Sigmoid colon (tissue), 6 donors: ENCODE measurements at regions not wholly inside any gene's neighbourhood (a gene's known extent, or its start where the extent isn't known, plus 50 kb on each side); places are given as distances from the start of the nearest gene placed in this dataset.
A peak's percentile ranks its signal among the peaks of the same experiment; 100 is the strongest.

Source experiments
- DNase-seq: peaks from one replicate; pipeline ENCODE4 v3.0.0-alpha.2; 2019
- H3K27ac ChIP-seq, 4 donors: fragments of 200-600 bp; sonication (generic); one replicate each; pipeline ENCODE4 v1.5.1; 2016 to 2019; ENCODE audit warnings: mild to moderate bottlenecking in 1 of 4
- H3K27me3 ChIP-seq, 3 donors: fragments of 200-600 bp; sonication (generic); one replicate each; pipeline ENCODE4 v1.5.1; 2019; ENCODE audit warnings: mild to moderate bottlenecking in 1 of 3
- H3K36me3 ChIP-seq, 4 donors: fragments of 200-600 bp; sonication (generic); one replicate each; pipeline ENCODE4 v1.5.1; 2016 to 2019
- H3K4me1 ChIP-seq, 4 donors: fragments of 200-600 bp; sonication (generic); one replicate each; pipeline ENCODE4 v1.5.1; 2017 to 2019
- H3K4me3 ChIP-seq, 4 donors: fragments of 200-600 bp; sonication (generic); one replicate each; pipeline ENCODE4 v1.5.1; 2017 to 2019; ENCODE audit warnings: mild to moderate bottlenecking in 2 of 4, moderate library complexity in 1 of 4
- H3K9me3 ChIP-seq, 4 donors: fragments of 200-600 bp in 3 of 4; sonication (generic) in 3 of 4; one replicate each; pipeline versions ENCODE4 v1.5.1 to v1.6.1; 2013 to 2019
- EP300 ChIP-seq, 4 donors: sonication (generic); formaldehyde crosslinking; IDR thresholded peaks; one replicate each; pipeline ENCODE4 v1.6.1; 2017; ENCODE audit warnings: antibody characterized with exemption in 4 of 4
- POLR2A ChIP-seq, 2 donors: fragments of 450-650 bp; IDR thresholded peaks; one replicate each; pipeline ENCODE4 v1.6.1; 2016; ENCODE audit warnings: antibody characterized with exemption in 2 of 2, mild to moderate bottlenecking in 2 of 2, moderate library complexity in 2 of 2
- POLR2AphosphoS5 ChIP-seq, 4 donors: sonication (generic); formaldehyde crosslinking; IDR thresholded peaks; one replicate each; pipeline ENCODE4 v1.6.1; 2017; ENCODE audit warnings: antibody characterized with exemption in 4 of 4
- WGBS, 2 donors: extraction: QIAGEN DNeasy Blood & Tissue Kit; methylation state at CpG; one replicate each; pipeline ENCODE4 v1.1.7; 2013; 5-methylcytosine and 5-hydroxymethylcytosine counted together
- intact Hi-C: fragments of 100-400 bp; cut with DNase I; formaldehyde crosslinking; loops from one replicate; pipeline ENCODE4 v1.15.1; 2023
- TF ChIP-seq, protein P1 (sequence below), 4 experiments: fragments of 450-650 bp in 3 of 4; fragments of 200-600 bp in 1 of 4; IDR thresholded peaks; one replicate each; pipeline ENCODE4 v1.5.1; 2016 to 2019; ENCODE audit warnings: antibody characterized with exemption in 4 of 4, mild to moderate bottlenecking in 3 of 4, moderate library complexity in 2 of 4
- donor health status: healthy with polysubstance abuse.
- donor health status: healthy.

DNA sequence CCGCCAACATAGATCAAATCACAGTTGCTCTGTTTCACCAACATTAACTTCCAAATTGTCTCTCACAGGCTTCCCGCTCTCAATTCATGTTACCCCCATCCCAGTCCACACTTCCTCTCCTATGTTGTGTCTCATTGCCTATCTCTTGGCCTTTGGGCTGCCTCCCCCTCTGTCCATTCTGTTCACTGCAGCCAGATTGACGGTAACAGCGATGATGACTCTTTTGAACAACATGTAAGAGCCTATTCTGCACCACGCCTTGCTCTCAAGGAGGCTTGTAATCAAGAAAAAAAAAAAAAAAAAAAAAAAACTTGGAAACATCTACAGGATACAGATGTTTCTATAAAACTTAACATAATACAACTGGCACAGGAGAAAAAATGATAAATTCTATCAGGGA, 77.3 kb upstream of the RMDN2 start:
- WGBS, 2 donors: 90 to 94% methylated on average over 5 of the region's 5 CpGs
- TF ChIP-seq, protein P1, sequence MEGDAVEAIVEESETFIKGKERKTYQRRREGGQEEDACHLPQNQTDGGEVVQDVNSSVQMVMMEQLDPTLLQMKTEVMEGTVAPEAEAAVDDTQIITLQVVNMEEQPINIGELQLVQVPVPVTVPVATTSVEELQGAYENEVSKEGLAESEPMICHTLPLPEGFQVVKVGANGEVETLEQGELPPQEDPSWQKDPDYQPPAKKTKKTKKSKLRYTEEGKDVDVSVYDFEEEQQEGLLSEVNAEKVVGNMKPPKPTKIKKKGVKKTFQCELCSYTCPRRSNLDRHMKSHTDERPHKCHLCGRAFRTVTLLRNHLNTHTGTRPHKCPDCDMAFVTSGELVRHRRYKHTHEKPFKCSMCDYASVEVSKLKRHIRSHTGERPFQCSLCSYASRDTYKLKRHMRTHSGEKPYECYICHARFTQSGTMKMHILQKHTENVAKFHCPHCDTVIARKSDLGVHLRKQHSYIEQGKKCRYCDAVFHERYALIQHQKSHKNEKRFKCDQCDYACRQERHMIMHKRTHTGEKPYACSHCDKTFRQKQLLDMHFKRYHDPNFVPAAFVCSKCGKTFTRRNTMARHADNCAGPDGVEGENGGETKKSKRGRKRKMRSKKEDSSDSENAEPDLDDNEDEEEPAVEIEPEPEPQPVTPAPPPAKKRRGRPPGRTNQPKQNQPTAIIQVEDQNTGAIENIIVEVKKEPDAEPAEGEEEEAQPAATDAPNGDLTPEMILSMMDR (IDR thresholded peaks at IDR 0.05): no peak
- no peak for TF ChIP-seq POLR2A (IDR thresholded peaks at IDR 0.05)
- TF ChIP-seq EP300 (IDR thresholded peaks at IDR 0.05): no peak
- no peak for TF ChIP-seq POLR2AphosphoS5 (IDR thresholded peaks at IDR 0.05)

DNA sequence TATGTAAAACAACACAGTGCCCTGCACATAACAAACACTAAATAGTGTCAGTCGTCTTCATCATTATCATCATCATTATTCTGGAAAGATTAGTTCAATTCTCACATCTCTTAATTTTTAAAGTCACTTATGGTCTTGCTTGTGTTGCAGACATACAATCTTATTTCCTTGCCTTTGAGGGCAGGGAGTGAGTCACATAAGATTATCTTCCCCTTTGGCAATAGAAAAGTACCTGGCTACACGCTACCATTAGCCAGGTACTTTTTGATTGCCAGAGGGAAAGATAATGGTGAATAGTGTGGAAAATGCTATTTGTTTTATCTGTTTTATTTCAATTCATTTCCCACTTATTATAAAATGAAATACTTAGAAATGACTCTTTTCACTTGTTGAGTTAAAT, 76.6 kb upstream of the RMDN2 start:
- no peak for DNase-seq
- Histone ChIP-seq H3K27me3 (no peaks in the 10 kb centered on the region), H3K9me3 (no peaks in the 10 kb centered on the region), H3K4me3 (no peak overlapping the region), H3K4me1 (peaks cover 0 to 28% (median 14%) of the 10 kb centered on the region in 4 donors), H3K36me3 (no peaks in the 10 kb centered on the region), H3K27ac (no peak overlapping the region)
- intact Hi-C loops: no loop called here
- WGBS, 2 donors: 90 to 91% methylated on average over 2 of the region's 2 CpGs
- no peak for TF ChIP-seq EP300 (IDR thresholded peaks at IDR 0.05)

More for the DNA sequence above, 77.3 kb upstream of the RMDN2 start:
- Histone ChIP-seq H3K4me1 (peaks cover 0 to 35% (median 20%) of the 10 kb centered on the region in 4 donors), H3K4me3 (no peak overlapping the region), H3K36me3 (no peaks in the 10 kb centered on the region), H3K27me3 (no peaks in the 10 kb centered on the region), H3K27ac (no peak overlapping the region), H3K9me3 (no peaks in the 10 kb centered on the region)
- DNase-seq: no peak
- intact Hi-C loops: no loop called here

DNA sequence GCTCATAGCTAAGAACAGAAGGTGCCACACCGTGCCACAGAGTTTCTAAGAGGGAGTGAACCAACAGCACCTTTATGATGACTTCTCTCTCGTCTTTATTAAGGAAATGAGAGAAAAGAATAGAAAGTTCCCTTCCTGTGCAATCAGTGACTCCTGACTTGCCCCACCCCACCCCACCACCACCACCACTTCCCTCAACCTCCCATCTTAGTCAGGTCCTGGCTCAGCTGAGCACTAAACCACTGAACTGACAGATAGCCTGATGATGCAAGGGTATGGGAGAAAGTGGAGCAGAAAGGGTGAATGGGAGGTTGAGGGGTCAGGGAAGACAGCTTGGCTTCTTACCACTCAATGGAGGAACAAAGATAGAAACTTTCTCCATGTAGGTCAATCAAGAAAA, 75.2 kb upstream of the RMDN2 start:
- Histone ChIP-seq H3K9me3 (no peaks in the 10 kb centered on the region), H3K4me1 (peaks cover 0 to 30% (median 11%) of the 10 kb centered on the region in 4 donors), H3K36me3 (no peaks in the 10 kb centered on the region), H3K27ac (no peak overlapping the region), H3K27me3 (no peaks in the 10 kb centered on the region), H3K4me3 (no peak overlapping the region)
- intact Hi-C loops: no loop called here
- TF ChIP-seq POLR2AphosphoS5 (IDR thresholded peaks at IDR 0.05) (no peak), EP300 (IDR thresholded peaks at IDR 0.05) (no peak), POLR2A (IDR thresholded peaks at IDR 0.05) (no peak)
- TF ChIP-seq, protein P1 (IDR thresholded peaks at IDR 0.05): no peak
- WGBS, 2 donors: 81% methylated on average over 2 of the region's 2 CpGs
- no peak for DNase-seq

DNA sequence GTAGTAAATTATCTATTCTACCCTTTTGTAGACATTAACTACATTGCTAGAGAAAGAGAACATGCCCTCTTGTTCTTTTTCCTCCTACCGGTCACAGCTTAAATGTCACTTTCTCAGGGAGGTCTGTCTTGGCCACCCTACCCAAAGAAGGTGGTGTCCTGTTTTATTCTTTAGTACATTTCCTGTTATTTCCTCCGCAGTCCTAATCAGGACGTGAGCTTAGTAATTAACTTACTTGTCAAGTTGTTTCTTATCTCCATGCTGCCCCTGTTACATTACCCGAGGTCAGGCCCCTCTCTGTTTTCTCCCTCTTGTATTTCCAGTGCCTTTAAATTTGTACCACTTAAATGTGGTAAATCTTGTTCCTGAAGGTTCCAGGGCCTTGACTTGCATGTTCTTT, 73.7 kb upstream of the RMDN2 start:
- H3K27ac ChIP-seq: peak overlapping the region; percentile 13 to 61 (median 57)
- peaks cover 0 to 45% (median 26%) of the 10 kb centered on the region in 4 donors for H3K4me1 ChIP-seq
- TF ChIP-seq, protein P1 (IDR thresholded peaks at IDR 0.05): peak in 1 of 4 experiments; percentile 11
- TF ChIP-seq POLR2A (IDR thresholded peaks at IDR 0.05) (no peak), POLR2AphosphoS5 (IDR thresholded peaks at IDR 0.05) (no peak)
- 33 to 44% methylated on average over 4 of the region's 4 CpGs for WGBS, 2 donors
- DNase-seq: no peak
- intact Hi-C loops: no loop called here
- H3K27me3 ChIP-seq: no peaks in the 10 kb centered on the region
- H3K36me3 ChIP-seq: no peaks in the 10 kb centered on the region
- H3K4me3 ChIP-seq: no peak overlapping the region
- H3K9me3 ChIP-seq: no peaks in the 10 kb centered on the region

DNA sequence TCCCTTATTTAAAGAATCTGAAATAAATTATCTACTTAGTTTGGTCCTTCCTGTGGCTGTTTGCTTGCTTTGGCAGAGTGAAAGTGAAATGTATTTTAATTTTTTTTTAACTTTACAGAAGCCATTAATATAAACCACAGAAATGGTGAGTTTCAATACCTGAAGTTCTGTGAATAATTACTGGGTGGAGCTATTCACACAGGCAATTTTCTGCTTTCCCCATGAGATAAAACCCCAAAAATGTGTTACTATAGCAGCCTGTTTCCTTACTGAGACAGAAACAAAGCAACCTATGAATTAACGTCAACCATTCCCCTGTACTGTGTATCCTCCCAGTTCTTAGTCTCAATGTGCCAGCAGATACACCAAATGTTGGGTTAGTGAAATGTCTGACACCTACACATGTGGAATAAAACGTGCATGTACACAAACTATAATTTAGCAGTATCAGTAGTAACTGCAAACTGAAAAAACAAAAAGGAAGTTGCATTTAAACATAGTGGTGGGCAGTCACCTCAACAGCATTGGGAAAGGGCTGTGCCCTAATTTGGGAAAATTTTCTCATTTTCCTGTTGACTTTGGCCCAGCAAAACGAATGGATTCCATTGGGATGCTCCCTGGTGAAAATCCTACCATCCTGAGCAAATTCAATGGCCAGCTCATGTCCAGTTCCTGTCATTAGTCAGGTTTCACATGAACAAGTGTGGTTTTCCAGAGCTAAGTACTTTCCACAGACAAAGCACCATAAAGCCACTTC, 73.1 kb upstream of the RMDN2 start:
- no peaks in the 10 kb centered on the region for H3K27me3 ChIP-seq

More for the DNA sequence above, 73.1 kb upstream of the RMDN2 start:
- no peaks in the 10 kb centered on the region for H3K36me3 ChIP-seq
- WGBS, 2 donors: 54 to 69% methylated on average over 3 of the region's 3 CpGs
- no peak for DNase-seq
- H3K9me3 ChIP-seq: no peaks in the 10 kb centered on the region
- peaks cover 0 to 51% (median 32%) of the 10 kb centered on the region in 4 donors for H3K4me1 ChIP-seq
- intact Hi-C loops: no loop called here
- peak overlapping the region; percentile 13 to 61 (median 57) for H3K27ac ChIP-seq
- no peak overlapping the region for H3K4me3 ChIP-seq
- TF ChIP-seq POLR2A (IDR thresholded peaks at IDR 0.05): no peak
- TF ChIP-seq POLR2AphosphoS5 (IDR thresholded peaks at IDR 0.05): no peak
- TF ChIP-seq EP300 (IDR thresholded peaks at IDR 0.05): no peak
- TF ChIP-seq, protein P1 (IDR thresholded peaks at IDR 0.05): no peak
